ENCODE measurements at regions not wholly inside any gene's neighbourhood (a gene's known extent, or its start where the extent isn't known, plus 50 kb on each side); places are given as distances from the start of the nearest gene placed in this dataset.

DNA sequence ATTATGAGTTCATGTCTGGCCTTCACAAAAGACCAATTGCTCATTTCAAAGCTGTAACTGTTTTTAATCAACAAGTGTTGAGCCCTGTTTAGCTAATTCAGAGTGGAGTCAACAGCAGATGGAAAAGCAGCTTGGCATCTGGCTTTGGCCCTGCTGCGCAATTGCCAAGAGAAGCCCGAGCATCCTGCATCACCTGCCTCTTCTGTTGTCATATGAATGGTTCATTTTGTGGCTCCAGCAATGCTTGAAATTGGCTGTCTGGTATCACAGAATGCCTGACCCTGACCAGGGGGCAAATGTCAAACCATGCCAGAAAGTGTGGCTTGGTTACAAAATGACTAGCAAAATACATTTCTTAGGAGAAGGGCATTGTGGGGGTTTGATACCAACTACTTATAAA lies 296.5 kb upstream of the PHF14 start:
- no peak for TF ChIP-seq CTCF (IDR thresholded peaks at IDR 0.05; ENCODE audit: low read depth, low read length)
- H3K4me3 ChIP-seq (ENCODE audit: low read depth, low read length): no peak overlapping the region

DNA sequence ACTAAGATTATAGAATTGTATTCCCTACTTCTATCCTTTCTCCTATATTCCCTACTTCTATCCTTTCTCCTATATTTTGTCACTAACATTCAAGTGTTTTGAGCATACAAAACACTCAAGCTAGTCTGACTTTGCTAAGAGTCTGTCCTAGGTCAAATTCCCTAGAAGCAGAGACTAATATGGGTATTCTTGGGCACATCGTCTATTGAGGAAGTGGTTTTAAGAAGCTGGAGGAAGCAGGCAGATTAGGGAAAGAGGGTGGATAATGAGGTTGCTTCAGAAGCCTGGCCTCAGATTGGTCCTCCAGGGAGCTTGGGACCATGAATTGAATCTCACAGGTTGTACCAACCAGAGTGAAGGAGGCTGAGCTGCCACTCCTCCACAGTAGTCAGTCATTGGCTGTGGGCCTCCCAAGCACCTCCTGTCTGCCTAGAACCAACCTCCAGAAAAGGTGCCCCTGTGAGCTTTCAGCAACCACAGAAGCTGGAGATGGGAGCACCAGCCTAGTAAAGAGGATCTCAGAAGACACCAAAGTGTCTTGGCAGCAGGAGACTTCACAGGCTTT lies 295.9 kb upstream of the PHF14 start:
- no peak overlapping the region for H3K4me3 ChIP-seq (ENCODE audit: low read depth, low read length)
- TF ChIP-seq CTCF (IDR thresholded peaks at IDR 0.05; ENCODE audit: low read depth, low read length): no peak

DNA sequence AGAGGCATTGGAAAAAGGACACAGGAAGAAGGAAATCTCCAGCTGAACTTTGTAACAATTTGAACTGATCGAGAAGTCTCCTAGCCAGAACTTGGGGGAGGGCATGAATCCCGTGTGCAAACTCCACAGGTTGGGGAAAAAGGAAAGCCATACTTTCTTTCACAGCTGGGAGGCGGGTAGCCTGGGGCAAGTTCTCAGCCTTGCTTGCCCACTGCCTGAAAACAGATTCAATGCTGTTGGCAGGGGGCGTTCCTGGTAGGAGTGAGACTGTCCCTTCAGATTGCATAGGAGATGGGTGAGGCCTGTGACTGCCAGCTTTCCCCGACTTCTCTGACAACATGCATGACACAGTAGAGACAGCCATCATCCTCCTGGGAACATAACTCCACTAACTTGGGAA lies 289.1 kb upstream of the PHF14 start:
- H3K4me3 ChIP-seq (ENCODE audit: low read depth, low read length): no peak overlapping the region
- TF ChIP-seq CTCF (IDR thresholded peaks at IDR 0.05; ENCODE audit: low read depth, low read length): no peak

DNA sequence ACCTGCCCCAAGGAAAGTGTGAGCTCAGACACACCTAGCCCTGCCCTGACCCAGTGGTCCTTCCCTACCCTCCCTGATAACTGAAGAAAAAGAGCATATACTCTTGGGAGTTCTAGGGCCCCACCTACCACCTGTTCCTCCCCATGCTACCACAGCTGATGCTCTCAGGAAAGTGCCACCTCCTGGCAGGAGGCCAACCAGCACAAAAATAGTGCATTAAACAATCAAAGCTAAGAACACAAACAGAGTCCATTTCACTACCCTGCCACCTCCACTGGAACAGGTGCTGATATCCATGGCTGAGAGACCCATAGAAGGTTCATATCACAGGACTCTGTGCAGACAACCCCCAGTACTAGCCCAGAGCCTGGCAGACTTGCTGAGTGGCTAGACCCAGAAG lies 288.6 kb upstream of the PHF14 start:
- no peak overlapping the region for H3K4me3 ChIP-seq (ENCODE audit: low read depth, low read length)
- no peak for TF ChIP-seq CTCF (IDR thresholded peaks at IDR 0.05; ENCODE audit: low read depth, low read length)

GRCh38 chr7:10688544-10688943 lies 285.1 kb upstream of the PHF14 start:
- no peak for TF ChIP-seq CTCF (IDR thresholded peaks at IDR 0.05; ENCODE audit: low read depth, low read length)
- no peak overlapping the region for H3K4me3 ChIP-seq (ENCODE audit: low read depth, low read length)

DNA sequence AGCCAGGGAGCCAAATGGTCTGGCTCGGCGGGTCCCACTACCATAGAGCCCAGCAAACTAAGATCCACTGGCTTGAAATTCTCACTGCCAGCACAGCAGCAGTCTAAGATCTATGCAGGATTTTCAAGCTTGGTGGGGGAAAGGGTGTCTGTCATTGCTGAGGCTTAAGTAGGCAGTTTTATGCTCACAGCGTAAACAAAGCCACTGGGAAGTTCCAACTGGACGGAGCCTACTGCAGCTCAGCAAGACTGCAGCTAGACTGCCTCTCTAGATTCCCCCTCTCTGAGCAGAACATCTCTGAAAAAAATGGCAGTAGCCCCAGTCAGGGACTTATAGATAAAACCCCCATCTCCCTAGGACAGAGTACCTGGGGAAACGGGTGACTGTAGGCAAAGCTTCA lies 277.6 kb upstream of the PHF14 start:
- H3K4me3 ChIP-seq (ENCODE audit: low read depth, low read length): no peak overlapping the region
- no peak for TF ChIP-seq CTCF (IDR thresholded peaks at IDR 0.05; ENCODE audit: low read depth, low read length)

GRCh38 chr7:10703059-10703458 lies 270.6 kb upstream of the PHF14 start:
- no peak for TF ChIP-seq CTCF (IDR thresholded peaks at IDR 0.05; ENCODE audit: low read depth, low read length)
- H3K4me3 ChIP-seq (ENCODE audit: low read depth, low read length): no peak overlapping the region
